Hepatocyte (in vitro differentiated cells): ENCODE measurements at regions not wholly inside any gene's neighbourhood (a gene's known extent, or its start where the extent isn't known, plus 50 kb on each side); places are given as distances from the start of the nearest gene placed in this dataset.

Experiments used
- DNase-seq: peaks from one replicate; pipeline ENCODE4 v3.0.0-alpha.2; 2016; ENCODE audit warnings: low spot score
- H2AFZ ChIP-seq: fragments of 200-600 bp; sonication (generic); 2 replicates; pipeline ENCODE4 v1.6.0; 2016; ENCODE audit warnings: antibody characterized with exemption, mild to moderate bottlenecking
- H3K27ac ChIP-seq: fragments of 200-600 bp; sonication (generic); 2 replicates; pipeline ENCODE4 v1.5.1; 2016; ENCODE audit warnings: mild to moderate bottlenecking
- H3K27me3 ChIP-seq: fragments of 200-600 bp; sonication (generic); 2 replicates; pipeline ENCODE4 v1.6.1; 2016
- H3K36me3 ChIP-seq: fragments of 200-600 bp; sonication (generic); replicated peaks from 2 replicates; pipeline ENCODE4 v1.5.1; 2016; ENCODE audit warnings: low read depth; ENCODE audit not compliant: insufficient read depth
- H3K4me1 ChIP-seq: fragments of 200-600 bp; sonication (generic); 2 replicates; pipeline ENCODE4 v1.5.1; 2016; ENCODE audit warnings: mild to moderate bottlenecking, moderate library complexity; ENCODE audit not compliant: insufficient read depth
- H3K4me2 ChIP-seq: fragments of 200-600 bp; sonication (generic); 2 replicates; pipeline ENCODE4 v1.6.0; 2016
- H3K4me3 ChIP-seq: fragments of 200-600 bp; sonication (generic); 2 replicates; pipeline ENCODE4 v1.5.1; 2016; ENCODE audit warnings: mild to moderate bottlenecking
- H3K79me2 ChIP-seq: fragments of 200-600 bp; sonication (generic); 2 replicates; pipeline ENCODE4 v1.6.0; 2017; ENCODE audit warnings: mild to moderate bottlenecking
- H3K9me2 ChIP-seq: fragments of 200-600 bp; sonication (generic); replicated peaks from 2 replicates; pipeline ENCODE4 v1.6.0; 2017; ENCODE audit warnings: mild to moderate bottlenecking; ENCODE audit not compliant: insufficient read depth
- H3K9me3 ChIP-seq: fragments of 200-600 bp; sonication (generic); 2 replicates; pipeline ENCODE4 v1.5.1; 2016; ENCODE audit warnings: low read depth, mild to moderate bottlenecking
- H4K20me1 ChIP-seq: fragments of 200-600 bp; sonication (generic); 2 replicates; pipeline ENCODE4 v1.6.0; 2016; ENCODE audit warnings: mild to moderate bottlenecking; ENCODE audit not compliant: insufficient read depth, poor library complexity, severe bottlenecking
- EZH2 ChIP-seq: fragments of 200-600 bp; sonication (generic); IDR thresholded peaks from 2 replicates; pipeline ENCODE4 v1.6.1; 2016; ENCODE audit warnings: antibody characterized with exemption, mild to moderate bottlenecking, borderline replicate concordance
- EZH2phosphoT487 ChIP-seq: fragments of 200-600 bp; sonication (generic); IDR thresholded peaks from one replicate; pipeline ENCODE4 v1.6.1; 2018; ENCODE audit warnings: antibody characterized with exemption, mild to moderate bottlenecking, low read depth, moderate library complexity; ENCODE audit not compliant: unreplicated experiment, severe bottlenecking
- WGBS: methylation state at CpG from one replicate; pipeline ENCODE4 v1.1.6; 2016; ENCODE audit warnings: low lambda C conversion rate; ENCODE audit errors: missing lambda C conversion rate; 5-methylcytosine and 5-hydroxymethylcytosine counted together
- TF ChIP-seq, protein P1 (sequence below): fragments of 200-600 bp; sonication (generic); IDR thresholded peaks from 2 replicates; pipeline ENCODE4 v1.5.1; 2016; ENCODE audit warnings: antibody characterized with exemption, mild to moderate bottlenecking; ENCODE audit not compliant: poor library complexity

DNA sequence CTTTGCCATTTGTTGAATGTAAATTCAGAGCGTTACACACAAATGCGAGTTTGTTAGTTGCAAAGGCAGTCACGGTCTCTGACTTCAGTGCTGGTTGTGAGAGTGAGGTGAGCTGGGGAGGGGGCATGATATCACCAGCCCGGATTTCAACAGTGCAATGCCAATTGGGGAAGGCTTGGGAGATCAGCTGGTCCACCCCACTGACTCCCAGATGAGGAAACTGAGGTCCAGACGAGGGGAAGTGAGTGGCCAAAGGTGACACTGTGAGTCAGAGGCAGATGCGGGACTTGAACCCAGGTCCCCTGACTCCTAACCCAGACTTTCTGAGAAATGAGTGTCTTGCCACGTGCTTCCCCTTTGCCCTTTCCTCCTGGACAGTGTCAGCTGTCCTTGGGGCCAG, 62.1 kb downstream of the CEBPB start:
- Histone ChIP-seq H3K4me1 (peaks cover under 1% of the 10 kb centered on the region), H2AFZ (no peak overlapping the region)
- 85% methylated on average over 7 of the region's 7 CpGs for whole genome bisulfite sequencing

DNA sequence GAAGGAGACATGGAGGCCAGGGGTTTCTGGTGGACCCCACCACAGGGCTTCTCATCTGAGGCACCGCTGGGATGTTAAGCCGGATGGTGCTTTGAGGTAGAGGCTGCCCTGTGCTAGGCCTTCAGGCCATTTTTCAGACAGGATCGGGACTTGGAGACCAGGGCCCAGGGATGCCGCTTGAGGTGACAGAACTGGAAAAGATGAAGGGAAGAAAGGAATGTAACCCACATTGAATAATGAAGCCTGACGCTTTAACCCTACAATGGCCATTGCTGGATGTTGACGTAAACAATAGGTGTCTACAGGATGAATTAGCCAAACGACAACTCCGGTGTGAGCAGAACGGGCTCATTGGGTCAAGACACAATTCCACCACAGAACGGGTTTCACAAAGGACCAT, 62.5 kb downstream of the CEBPB start:
- H3K9me3 ChIP-seq = no peaks in the 10 kb centered on the region
- 83% methylated on average over 10 of the region's 10 CpGs for WGBS
- H3K4me1 ChIP-seq = no peaks in the 10 kb centered on the region
- DNase-seq = no peak
- no peaks in the 10 kb centered on the region for H3K36me3 ChIP-seq
- H3K4me2 ChIP-seq = no peak overlapping the region
- H3K27ac ChIP-seq = no peak overlapping the region
- no peaks in the 10 kb centered on the region for H3K79me2 ChIP-seq
- no peak overlapping the region for H2AFZ ChIP-seq
- no peaks in the 10 kb centered on the region for H4K20me1 ChIP-seq
- no peak overlapping the region for H3K4me3 ChIP-seq
- no peaks in the 10 kb centered on the region for H3K9me2 ChIP-seq
- H3K27me3 ChIP-seq = no peaks in the 10 kb centered on the region
- TF ChIP-seq EZH2 (no peak), EZH2phosphoT487 (no peak)
- TF ChIP-seq, protein P1, sequence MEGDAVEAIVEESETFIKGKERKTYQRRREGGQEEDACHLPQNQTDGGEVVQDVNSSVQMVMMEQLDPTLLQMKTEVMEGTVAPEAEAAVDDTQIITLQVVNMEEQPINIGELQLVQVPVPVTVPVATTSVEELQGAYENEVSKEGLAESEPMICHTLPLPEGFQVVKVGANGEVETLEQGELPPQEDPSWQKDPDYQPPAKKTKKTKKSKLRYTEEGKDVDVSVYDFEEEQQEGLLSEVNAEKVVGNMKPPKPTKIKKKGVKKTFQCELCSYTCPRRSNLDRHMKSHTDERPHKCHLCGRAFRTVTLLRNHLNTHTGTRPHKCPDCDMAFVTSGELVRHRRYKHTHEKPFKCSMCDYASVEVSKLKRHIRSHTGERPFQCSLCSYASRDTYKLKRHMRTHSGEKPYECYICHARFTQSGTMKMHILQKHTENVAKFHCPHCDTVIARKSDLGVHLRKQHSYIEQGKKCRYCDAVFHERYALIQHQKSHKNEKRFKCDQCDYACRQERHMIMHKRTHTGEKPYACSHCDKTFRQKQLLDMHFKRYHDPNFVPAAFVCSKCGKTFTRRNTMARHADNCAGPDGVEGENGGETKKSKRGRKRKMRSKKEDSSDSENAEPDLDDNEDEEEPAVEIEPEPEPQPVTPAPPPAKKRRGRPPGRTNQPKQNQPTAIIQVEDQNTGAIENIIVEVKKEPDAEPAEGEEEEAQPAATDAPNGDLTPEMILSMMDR = no peak

More for the DNA sequence above, 62.1 kb downstream of the CEBPB start:
- no peaks in the 10 kb centered on the region for H3K36me3 ChIP-seq
- no peak overlapping the region for H3K4me3 ChIP-seq
- no peak overlapping the region for H3K27ac ChIP-seq
- DNase-seq = no peak
- no peaks in the 10 kb centered on the region for H3K27me3 ChIP-seq
- H4K20me1 ChIP-seq = no peaks in the 10 kb centered on the region
- H3K9me2 ChIP-seq = no peaks in the 10 kb centered on the region
- no peaks in the 10 kb centered on the region for H3K79me2 ChIP-seq
- H3K4me2 ChIP-seq = no peak overlapping the region
- TF ChIP-seq EZH2phosphoT487 (no peak), EZH2 (no peak)
- TF ChIP-seq, protein P1 = no peak
- no peaks in the 10 kb centered on the region for H3K9me3 ChIP-seq

DNA sequence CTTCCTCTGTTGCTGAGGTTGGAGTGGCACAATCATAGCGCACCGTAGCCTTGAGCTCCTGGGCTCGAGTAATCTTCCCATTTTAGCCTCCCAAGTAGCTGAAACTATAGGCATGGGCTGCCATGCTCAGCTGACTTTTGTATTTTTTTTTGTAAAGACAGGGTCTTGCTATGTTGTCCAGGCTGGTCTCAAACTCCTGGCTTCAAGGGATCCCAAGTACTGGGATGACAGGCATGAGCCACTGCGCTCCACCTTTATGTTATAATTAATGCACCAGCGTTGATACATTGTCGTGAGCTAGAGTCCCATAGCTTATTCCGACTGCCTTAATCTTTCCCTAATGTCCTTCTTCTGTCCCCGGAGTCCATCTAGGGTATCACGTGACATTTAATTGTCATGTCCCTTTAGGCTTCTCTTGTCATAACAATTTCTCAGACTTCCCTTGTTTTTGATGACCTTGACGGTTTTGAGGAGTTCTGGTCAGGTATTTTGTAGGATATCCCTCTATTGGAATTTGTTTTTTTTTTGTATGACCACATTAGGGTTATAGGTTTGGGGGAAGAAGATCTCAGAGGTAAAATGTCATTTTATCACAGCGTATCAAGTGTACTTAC, 63.9 kb downstream of the CEBPB start:
- H3K27me3 ChIP-seq = no peaks in the 10 kb centered on the region
- H3K4me3 ChIP-seq = no peak overlapping the region
- H3K4me2 ChIP-seq = no peak overlapping the region
- TF ChIP-seq EZH2 (no peak), EZH2phosphoT487 (no peak)
- TF ChIP-seq, protein P1 = no peak
- H3K79me2 ChIP-seq = no peaks in the 10 kb centered on the region
- DNase-seq = no peak
- H3K36me3 ChIP-seq = no peaks in the 10 kb centered on the region
- no peaks in the 10 kb centered on the region for H3K9me3 ChIP-seq
- 80% methylated on average over 11 of the region's 11 CpGs for WGBS
- H4K20me1 ChIP-seq = no peaks in the 10 kb centered on the region
- H2AFZ ChIP-seq = no peak overlapping the region
- H3K27ac ChIP-seq = no peak overlapping the region
- no peaks in the 10 kb centered on the region for H3K9me2 ChIP-seq
- H3K4me1 ChIP-seq = no peaks in the 10 kb centered on the region

DNA sequence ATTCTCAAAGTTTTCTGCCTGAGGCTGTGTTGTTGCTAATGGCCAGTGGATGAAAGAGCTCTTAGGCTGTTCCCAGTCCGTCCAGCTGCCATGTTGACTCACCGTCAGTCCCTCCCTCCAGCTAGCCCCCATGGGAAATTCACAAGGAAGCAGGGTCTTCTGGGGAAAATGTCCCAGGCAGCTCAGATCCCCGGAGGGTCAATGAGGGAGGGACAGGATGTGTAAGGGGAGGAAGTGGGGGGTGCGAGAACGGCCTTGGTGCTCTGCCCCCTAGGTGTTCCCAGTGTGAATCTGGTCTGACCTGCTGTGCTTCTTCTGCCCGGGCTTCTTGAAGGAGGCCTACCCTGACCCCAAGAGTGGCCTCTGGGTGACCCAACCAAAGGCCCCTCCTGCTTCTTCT, 65.9 kb downstream of the CEBPB start:
- DNase-seq = no peak

More for the DNA sequence above, 65.9 kb downstream of the CEBPB start:
- no peaks in the 10 kb centered on the region for H3K9me3 ChIP-seq
- no peaks in the 10 kb centered on the region for H3K9me2 ChIP-seq
- 49% methylated on average over 6 of the region's 6 CpGs for WGBS
- TF ChIP-seq EZH2phosphoT487 = no peak
- TF ChIP-seq EZH2 = no peak
- TF ChIP-seq, protein P1 = no peak
- no peaks in the 10 kb centered on the region for H3K36me3 ChIP-seq
- H2AFZ ChIP-seq = no peak overlapping the region
- no peak overlapping the region for H3K4me3 ChIP-seq
- no peaks in the 10 kb centered on the region for H4K20me1 ChIP-seq
- no peak overlapping the region for H3K4me2 ChIP-seq
- H3K27me3 ChIP-seq = no peaks in the 10 kb centered on the region
- no peak overlapping the region for H3K27ac ChIP-seq
- no peaks in the 10 kb centered on the region for H3K4me1 ChIP-seq
- H3K79me2 ChIP-seq = no peaks in the 10 kb centered on the region
